HepG2 (cell line): ENCODE measurements at regions not wholly inside any gene's neighbourhood (a gene's known extent, or its start where the extent isn't known, plus 50 kb on each side); places are given as distances from the start of the nearest gene placed in this dataset.

Experiments used
- CEBPG ChIP-seq: IDR thresholded peaks from 2 replicates; pipeline ENCODE4 v1.6.1; 2016
- GABPB1 ChIP-seq: IDR thresholded peaks from 2 replicates; pipeline ENCODE4 v1.6.1; 2016; ENCODE audit warnings: mild to moderate bottlenecking, missing genetic modification reagents, moderate library complexity, missing compliant biosample characterization
- MATR3 ChIP-seq: sonication (generic); formaldehyde crosslinking; IDR thresholded peaks from 2 replicates; pipeline ENCODE4 v1.4.0; 2020; ENCODE audit warnings: missing genetic modification reagents
- RNF2 ChIP-seq: fragments of 450-650 bp; conservative IDR thresholded peaks from 2 replicates; pipeline ENCODE4 v1.6.1; 2016; ENCODE audit warnings: low read depth
- SPEN ChIP-seq: sonication (generic); formaldehyde crosslinking; IDR thresholded peaks from 2 replicates; pipeline ENCODE4 v1.5.1; 2020; ENCODE audit warnings: low read depth, mild to moderate bottlenecking, missing genetic modification reagents
- ZBTB21 ChIP-seq: sonication (generic); formaldehyde crosslinking; IDR thresholded peaks from 2 replicates; pipeline ENCODE4 v1.4.0; 2020; ENCODE audit warnings: missing genetic modification reagents
- ZNF816 ChIP-seq: sonication (generic); formaldehyde crosslinking; IDR thresholded peaks from 2 replicates; pipeline ENCODE4 v1.8.0; 2022; ENCODE audit warnings: missing genetic modification reagents, mild to moderate bottlenecking, borderline replicate concordance
- TF ChIP-seq, protein P1 (sequence below): sonication (generic); formaldehyde crosslinking; IDR thresholded peaks from one replicate; pipeline ENCODE4 v1.5.1; 2020; ENCODE audit warnings: mild to moderate bottlenecking, missing genetic modification reagents; ENCODE audit errors: not compliant biosample characterization
- TF ChIP-seq, protein P2 (sequence below): sonication (generic); formaldehyde crosslinking; IDR thresholded peaks from 2 replicates; pipeline ENCODE4 v1.4.0; 2020; ENCODE audit warnings: missing genetic modification reagents
- TF ChIP-seq, protein P3 (sequence below): sonication (generic); formaldehyde crosslinking; IDR thresholded peaks from 2 replicates; pipeline ENCODE4 v1.5.0; 2020; ENCODE audit warnings: mild to moderate bottlenecking, missing genetic modification reagents, moderate library complexity

GRCh38 chr11:114982141-114982540 is 303.8 kb downstream of the NXPE2 start:
- TF ChIP-seq, protein P1, sequence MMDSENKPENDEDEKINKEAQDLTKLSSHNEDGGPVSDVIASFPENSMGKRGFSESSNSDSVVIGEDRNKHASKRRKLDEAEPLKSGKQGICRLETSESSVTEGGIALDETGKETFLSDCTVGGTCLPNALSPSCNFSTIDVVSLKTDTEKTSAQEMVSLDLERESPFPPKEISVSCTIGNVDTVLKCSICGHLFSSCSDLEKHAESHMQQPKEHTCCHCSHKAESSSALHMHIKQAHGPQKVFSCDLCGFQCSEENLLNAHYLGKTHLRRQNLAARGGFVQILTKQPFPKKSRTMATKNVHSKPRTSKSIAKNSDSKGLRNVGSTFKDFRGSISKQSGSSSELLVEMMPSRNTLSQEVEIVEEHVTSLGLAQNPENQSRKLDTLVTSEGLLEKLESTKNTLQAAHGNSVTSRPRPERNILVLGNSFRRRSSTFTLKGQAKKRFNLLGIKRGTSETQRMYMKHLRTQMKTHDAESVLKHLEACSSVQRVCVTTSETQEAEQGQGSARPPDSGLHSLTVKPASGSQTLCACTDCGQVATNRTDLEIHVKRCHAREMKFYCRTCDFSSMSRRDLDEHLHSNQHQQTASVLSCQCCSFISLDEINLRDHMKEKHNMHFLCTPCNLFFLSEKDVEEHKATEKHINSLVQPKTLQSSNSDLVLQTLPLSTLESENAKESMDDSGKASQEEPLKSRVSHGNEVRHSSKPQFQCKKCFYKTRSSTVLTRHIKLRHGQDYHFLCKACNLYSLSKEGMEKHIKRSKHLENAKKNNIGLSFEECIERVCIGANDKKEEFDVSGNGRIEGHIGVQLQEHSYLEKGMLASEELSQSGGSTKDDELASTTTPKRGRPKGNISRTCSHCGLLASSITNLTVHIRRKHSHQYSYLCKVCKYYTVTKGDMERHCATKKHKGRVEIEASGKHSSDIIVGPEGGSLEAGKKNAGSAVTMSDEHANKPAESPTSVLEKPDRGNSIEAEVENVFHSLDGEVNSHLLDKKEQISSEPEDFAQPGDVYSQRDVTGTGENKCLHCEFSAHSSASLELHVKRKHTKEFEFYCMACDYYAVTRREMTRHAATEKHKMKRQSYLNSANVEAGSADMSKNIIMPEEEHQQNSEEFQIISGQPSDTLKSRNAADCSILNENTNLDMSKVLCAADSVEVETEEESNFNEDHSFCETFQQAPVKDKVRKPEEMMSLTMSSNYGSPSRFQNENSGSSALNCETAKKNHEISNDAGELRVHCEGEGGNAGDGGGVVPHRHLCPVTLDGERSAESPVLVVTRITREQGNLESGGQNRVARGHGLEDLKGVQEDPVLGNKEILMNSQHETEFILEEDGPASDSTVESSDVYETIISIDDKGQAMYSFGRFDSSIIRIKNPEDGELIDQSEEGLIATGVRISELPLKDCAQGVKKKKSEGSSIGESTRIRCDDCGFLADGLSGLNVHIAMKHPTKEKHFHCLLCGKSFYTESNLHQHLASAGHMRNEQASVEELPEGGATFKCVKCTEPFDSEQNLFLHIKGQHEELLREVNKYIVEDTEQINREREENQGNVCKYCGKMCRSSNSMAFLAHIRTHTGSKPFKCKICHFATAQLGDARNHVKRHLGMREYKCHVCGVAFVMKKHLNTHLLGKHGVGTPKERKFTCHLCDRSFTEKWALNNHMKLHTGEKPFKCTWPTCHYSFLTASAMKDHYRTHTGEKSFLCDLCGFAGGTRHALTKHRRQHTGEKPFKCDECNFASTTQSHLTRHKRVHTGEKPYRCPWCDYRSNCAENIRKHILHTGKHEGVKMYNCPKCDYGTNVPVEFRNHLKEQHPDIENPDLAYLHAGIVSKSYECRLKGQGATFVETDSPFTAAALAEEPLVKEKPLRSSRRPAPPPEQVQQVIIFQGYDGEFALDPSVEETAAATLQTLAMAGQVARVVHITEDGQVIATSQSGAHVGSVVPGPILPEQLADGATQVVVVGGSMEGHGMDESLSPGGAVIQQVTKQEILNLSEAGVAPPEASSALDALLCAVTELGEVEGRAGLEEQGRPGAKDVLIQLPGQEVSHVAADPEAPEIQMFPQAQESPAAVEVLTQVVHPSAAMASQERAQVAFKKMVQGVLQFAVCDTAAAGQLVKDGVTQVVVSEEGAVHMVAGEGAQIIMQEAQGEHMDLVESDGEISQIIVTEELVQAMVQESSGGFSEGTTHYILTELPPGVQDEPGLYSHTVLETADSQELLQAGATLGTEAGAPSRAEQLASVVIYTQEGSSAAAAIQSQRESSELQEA (CRISPR knock-in tag): no peak
- no peak for TF ChIP-seq SPEN (CRISPR knock-in tag)
- TF ChIP-seq, protein P2, sequence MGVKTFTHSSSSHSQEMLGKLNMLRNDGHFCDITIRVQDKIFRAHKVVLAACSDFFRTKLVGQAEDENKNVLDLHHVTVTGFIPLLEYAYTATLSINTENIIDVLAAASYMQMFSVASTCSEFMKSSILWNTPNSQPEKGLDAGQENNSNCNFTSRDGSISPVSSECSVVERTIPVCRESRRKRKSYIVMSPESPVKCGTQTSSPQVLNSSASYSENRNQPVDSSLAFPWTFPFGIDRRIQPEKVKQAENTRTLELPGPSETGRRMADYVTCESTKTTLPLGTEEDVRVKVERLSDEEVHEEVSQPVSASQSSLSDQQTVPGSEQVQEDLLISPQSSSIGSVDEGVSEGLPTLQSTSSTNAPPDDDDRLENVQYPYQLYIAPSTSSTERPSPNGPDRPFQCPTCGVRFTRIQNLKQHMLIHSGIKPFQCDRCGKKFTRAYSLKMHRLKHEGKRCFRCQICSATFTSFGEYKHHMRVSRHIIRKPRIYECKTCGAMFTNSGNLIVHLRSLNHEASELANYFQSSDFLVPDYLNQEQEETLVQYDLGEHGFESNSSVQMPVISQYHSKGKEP (CRISPR knock-in tag): no peak
- no peak for TF ChIP-seq ZNF816 (CRISPR knock-in tag)
- TF ChIP-seq ZBTB21 (CRISPR knock-in tag): no peak
- no peak for TF ChIP-seq RNF2
- TF ChIP-seq, protein P3, sequence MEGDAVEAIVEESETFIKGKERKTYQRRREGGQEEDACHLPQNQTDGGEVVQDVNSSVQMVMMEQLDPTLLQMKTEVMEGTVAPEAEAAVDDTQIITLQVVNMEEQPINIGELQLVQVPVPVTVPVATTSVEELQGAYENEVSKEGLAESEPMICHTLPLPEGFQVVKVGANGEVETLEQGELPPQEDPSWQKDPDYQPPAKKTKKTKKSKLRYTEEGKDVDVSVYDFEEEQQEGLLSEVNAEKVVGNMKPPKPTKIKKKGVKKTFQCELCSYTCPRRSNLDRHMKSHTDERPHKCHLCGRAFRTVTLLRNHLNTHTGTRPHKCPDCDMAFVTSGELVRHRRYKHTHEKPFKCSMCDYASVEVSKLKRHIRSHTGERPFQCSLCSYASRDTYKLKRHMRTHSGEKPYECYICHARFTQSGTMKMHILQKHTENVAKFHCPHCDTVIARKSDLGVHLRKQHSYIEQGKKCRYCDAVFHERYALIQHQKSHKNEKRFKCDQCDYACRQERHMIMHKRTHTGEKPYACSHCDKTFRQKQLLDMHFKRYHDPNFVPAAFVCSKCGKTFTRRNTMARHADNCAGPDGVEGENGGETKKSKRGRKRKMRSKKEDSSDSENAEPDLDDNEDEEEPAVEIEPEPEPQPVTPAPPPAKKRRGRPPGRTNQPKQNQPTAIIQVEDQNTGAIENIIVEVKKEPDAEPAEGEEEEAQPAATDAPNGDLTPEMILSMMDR: no peak
- no peak for TF ChIP-seq CEBPG
- TF ChIP-seq GABPB1 (CRISPR knock-in tag): no peak
- TF ChIP-seq MATR3 (CRISPR knock-in tag): no peak
